Upper lobe of left lung (tissue), 4 donors: ENCODE measurements at regions not wholly inside any gene's neighbourhood (a gene's known extent, or its start where the extent isn't known, plus 50 kb on each side); places are given as distances from the start of the nearest gene placed in this dataset.

Experiments
- EP300 ChIP-seq, 4 donors: sonication (generic); formaldehyde crosslinking; IDR thresholded peaks; one replicate each; pipeline ENCODE4 v1.5.1; 2017; ENCODE audit warnings: antibody characterized with exemption in 4 of 4, control low read depth in 2 of 4
- POLR2A ChIP-seq, 4 donors: fragments of 450-650 bp; IDR thresholded peaks; one replicate each; pipeline ENCODE4 v1.5.1; 2016 to 2017; ENCODE audit warnings: antibody characterized with exemption in 4 of 4, mild to moderate bottlenecking in 2 of 4
- POLR2AphosphoS5 ChIP-seq, 2 donors: sonication (generic); formaldehyde crosslinking; IDR thresholded peaks; one replicate each; pipeline ENCODE4 v1.5.1; 2017; ENCODE audit warnings: antibody characterized with exemption in 2 of 2
- TF ChIP-seq, protein P1 (sequence below), 6 experiments: fragments of 450-650 bp in 4 of 6; fragments of 200-600 bp in 2 of 6; sonication (generic) in 2 of 6; IDR thresholded peaks; one replicate each; pipeline ENCODE4 v1.5.1; 2016 to 2019; ENCODE audit warnings: antibody characterized with exemption in 6 of 6

DNA sequence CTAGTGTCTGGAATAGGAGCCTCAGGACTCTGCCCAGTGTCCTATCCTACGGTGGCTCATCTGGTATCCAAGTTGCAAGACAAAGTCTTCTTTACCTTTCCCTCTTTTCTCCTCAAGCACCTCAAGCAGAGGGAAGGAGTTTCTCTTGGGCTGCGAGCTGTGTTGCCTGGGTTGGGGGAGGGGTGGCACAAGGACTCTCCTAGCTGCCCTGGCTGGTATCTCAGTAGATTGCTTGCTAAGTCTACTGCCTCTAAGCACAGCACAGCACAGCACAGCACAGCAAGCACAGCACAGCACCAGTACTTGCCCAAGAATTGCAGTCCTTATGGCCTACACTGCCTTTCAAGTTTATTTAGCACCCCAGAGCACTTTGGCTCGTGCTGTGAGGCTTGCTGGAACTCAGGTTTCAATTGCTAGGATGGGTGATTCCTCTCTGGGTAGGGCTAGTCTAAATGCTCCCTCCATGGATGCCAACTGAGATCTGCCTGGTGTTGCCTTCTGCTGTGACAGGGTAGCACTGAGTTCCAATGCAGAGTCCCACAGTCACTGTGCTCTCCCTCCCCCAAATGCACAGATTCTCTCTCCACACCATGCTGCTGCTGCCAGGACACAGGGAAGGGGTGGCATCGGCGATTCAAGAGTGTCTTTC, 213.1 kb upstream of the POU5F2 start:
- TF ChIP-seq, protein P1, sequence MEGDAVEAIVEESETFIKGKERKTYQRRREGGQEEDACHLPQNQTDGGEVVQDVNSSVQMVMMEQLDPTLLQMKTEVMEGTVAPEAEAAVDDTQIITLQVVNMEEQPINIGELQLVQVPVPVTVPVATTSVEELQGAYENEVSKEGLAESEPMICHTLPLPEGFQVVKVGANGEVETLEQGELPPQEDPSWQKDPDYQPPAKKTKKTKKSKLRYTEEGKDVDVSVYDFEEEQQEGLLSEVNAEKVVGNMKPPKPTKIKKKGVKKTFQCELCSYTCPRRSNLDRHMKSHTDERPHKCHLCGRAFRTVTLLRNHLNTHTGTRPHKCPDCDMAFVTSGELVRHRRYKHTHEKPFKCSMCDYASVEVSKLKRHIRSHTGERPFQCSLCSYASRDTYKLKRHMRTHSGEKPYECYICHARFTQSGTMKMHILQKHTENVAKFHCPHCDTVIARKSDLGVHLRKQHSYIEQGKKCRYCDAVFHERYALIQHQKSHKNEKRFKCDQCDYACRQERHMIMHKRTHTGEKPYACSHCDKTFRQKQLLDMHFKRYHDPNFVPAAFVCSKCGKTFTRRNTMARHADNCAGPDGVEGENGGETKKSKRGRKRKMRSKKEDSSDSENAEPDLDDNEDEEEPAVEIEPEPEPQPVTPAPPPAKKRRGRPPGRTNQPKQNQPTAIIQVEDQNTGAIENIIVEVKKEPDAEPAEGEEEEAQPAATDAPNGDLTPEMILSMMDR (IDR thresholded peaks at IDR 0.05), result no peak
- TF ChIP-seq POLR2A (IDR thresholded peaks at IDR 0.05), result no peak
- TF ChIP-seq EP300 (IDR thresholded peaks at IDR 0.05), result no peak
- TF ChIP-seq POLR2AphosphoS5 (IDR thresholded peaks at IDR 0.05), result no peak
